SK-N-SH (cell line): ENCODE measurements at regions not wholly inside any gene's neighbourhood (a gene's known extent, or its start where the extent isn't known, plus 50 kb on each side); places are given as distances from the start of the nearest gene placed in this dataset.

Experiments
- CTCF ChIA-PET: fragments of 300-600, 350-600 bp; formaldehyde crosslinking; extraction: SDS; loops from one replicate; lab custom pipeline; 2021; lab: Yijun Ruan, JAX
- POLR2A ChIA-PET: fragments of 350-600 bp; sonication (Branson Sonifier 250); formaldehyde crosslinking; extraction: SDS; loops from one replicate; lab custom pipeline; 2020; ENCODE audit warnings: antibody characterized with exemption, inconsistent platforms; lab: Yijun Ruan, JAX
- DNase-seq: peaks from one replicate; pipeline ENCODE4 v3.0.0; 2012
- H2AFZ ChIP-seq: fragments of 200-600 bp; sonication (generic); 2 replicates; pipeline ENCODE4 v1.8.1; 2016; ENCODE audit warnings: antibody characterized with exemption, mild to moderate bottlenecking, low read depth
- H3F3A ChIP-seq: fragments of 200-600 bp; sonication (generic); replicated peaks from 2 replicates; pipeline ENCODE3; 2016; ENCODE audit warnings: antibody characterized with exemption, mild to moderate bottlenecking; ENCODE audit not compliant: insufficient read depth
- H3K27ac ChIP-seq, 2 experiments: fragments of 200-500 bp in 1 of 2; fragments of 200-600 bp in 1 of 2; sonication (Bioruptor generic) in 1 of 2; sonication (generic), shearing (Covaris generic) in 1 of 2; 2 replicates each; pipeline versions ENCODE4 v1.5.1 to v1.6.1; 2014 to 2016; ENCODE audit warnings: low read depth in 2 of 2, inconsistent platforms in 1 of 2, low read length in 1 of 2, mild to moderate bottlenecking in 1 of 2, mixed read lengths in 1 of 2
- H3K27me3 ChIP-seq: fragments of 200-600 bp; sonication (generic), shearing (Covaris generic); 2 replicates; pipeline ENCODE4 v1.6.1; 2016; ENCODE audit warnings: mixed run types; ENCODE audit not compliant: insufficient read depth
- H3K36me3 ChIP-seq, 2 experiments: fragments of 200-500 bp in 1 of 2; fragments of 200-600 bp in 1 of 2; sonication (Bioruptor generic) in 1 of 2; sonication (generic) in 1 of 2; replicated peaks in 1 of 2; 2 replicates each; pipeline versions ENCODE3 to v1.5.1; 2014 to 2016; ENCODE audit warnings: low read length in 1 of 2, mild to moderate bottlenecking in 1 of 2; ENCODE audit not compliant: insufficient read depth in 2 of 2, control insufficient read depth in 1 of 2
- H3K4me1 ChIP-seq, 2 experiments: fragments of 200-500 bp in 1 of 2; fragments of 200-600 bp in 1 of 2; sonication (Bioruptor generic) in 1 of 2; sonication (generic), shearing (Covaris generic) in 1 of 2; 2 replicates each; pipeline versions ENCODE4 v1.5.1 to v1.6.1; 2014 to 2016; ENCODE audit warnings: low read depth in 1 of 2, low read length in 1 of 2, mixed run types in 1 of 2; ENCODE audit not compliant: insufficient read depth in 2 of 2, control insufficient read depth in 1 of 2
- H3K4me2 ChIP-seq: fragments of 200-600 bp; sonication (generic), shearing (Covaris generic); 2 replicates; pipeline ENCODE4 v1.6.1; 2017; ENCODE audit warnings: mixed run types
- H3K4me3 ChIP-seq, 2 experiments: fragments of 200-500 bp in 1 of 2; fragments of 200-600 bp in 1 of 2; sonication (Bioruptor generic) in 1 of 2; sonication (generic), shearing (Covaris generic) in 1 of 2; 2 replicates each; pipeline versions ENCODE4 v1.5.1 to v1.8.1; 2014 to 2016; ENCODE audit warnings: low read depth in 2 of 2, inconsistent platforms in 1 of 2, low read length in 1 of 2, mild to moderate bottlenecking in 1 of 2, mixed read lengths in 1 of 2, moderate library complexity in 1 of 2
- H3K79me2 ChIP-seq: fragments of 200-600 bp; sonication (generic); 2 replicates; pipeline ENCODE4 v1.8.1; 2017; ENCODE audit warnings: mild to moderate bottlenecking; ENCODE audit not compliant: insufficient read depth
- H3K9ac ChIP-seq: fragments of 200-600 bp; sonication (generic); 2 replicates; pipeline ENCODE4 v1.6.1; 2017; ENCODE audit warnings: mixed run types
- H3K9me2 ChIP-seq: fragments of 200-600 bp; sonication (generic); 2 replicates; pipeline ENCODE4 v1.6.1; 2017; ENCODE audit warnings: mixed run types
- H3K9me3 ChIP-seq: fragments of 200-600 bp; sonication (generic); 2 replicates; pipeline ENCODE4 v1.6.1; 2017; ENCODE audit warnings: mixed run types, mild to moderate bottlenecking, moderate library complexity
- H4K20me1 ChIP-seq: fragments of 200-600 bp; sonication (generic); 2 replicates; pipeline ENCODE4 v1.6.1; 2017; ENCODE audit warnings: mild to moderate bottlenecking, mixed run types; ENCODE audit not compliant: insufficient read depth
- EZH2phosphoT487 ChIP-seq: fragments of 200-600 bp; sonication (generic); IDR thresholded peaks from 2 replicates; pipeline ENCODE4 v1.6.1; 2017; ENCODE audit warnings: low read depth, mixed run types, mild to moderate bottlenecking, antibody characterized with exemption, moderate library complexity, borderline replicate concordance
- GABPA ChIP-seq: IDR thresholded peaks from 2 replicates; pipeline ENCODE4 v1.4.0; 2012; ENCODE audit warnings: low read depth, mild to moderate bottlenecking
- GATA2 ChIP-seq: sonication (generic); formaldehyde crosslinking; IDR thresholded peaks from 2 replicates; pipeline ENCODE4 v1.5.0; 2020; ENCODE audit warnings: mild to moderate bottlenecking, missing genetic modification reagents
- MEF2A ChIP-seq: IDR thresholded peaks from 2 replicates; pipeline ENCODE4 v1.4.0; 2012; ENCODE audit warnings: low read depth, borderline replicate concordance
- NFIC ChIP-seq: IDR thresholded peaks from 2 replicates; pipeline ENCODE4 v1.4.0; 2012; ENCODE audit warnings: borderline replicate concordance
- PBX3 ChIP-seq: IDR thresholded peaks from 2 replicates; pipeline ENCODE4; 2012
- POLR2AphosphoS5 ChIP-seq: IDR thresholded peaks from 2 replicates; pipeline ENCODE4 v1.6.1; 2012; ENCODE audit warnings: low read depth, low read length
- RFX5 ChIP-seq: IDR thresholded peaks from 2 replicates; pipeline ENCODE4 v1.6.1; 2012; ENCODE audit warnings: mild to moderate bottlenecking, improper control_type of control experiment, low read length
- TEAD4 ChIP-seq: IDR thresholded peaks from 2 replicates; pipeline ENCODE4 v1.4.0; 2012; ENCODE audit warnings: mild to moderate bottlenecking, borderline replicate concordance; ENCODE audit not compliant: insufficient read depth
- WGBS: methylation state at CpG from one replicate; pipeline ENCODE4 v1.1.6; 2017; ENCODE audit warnings: low lambda C conversion rate; 5-methylcytosine and 5-hydroxymethylcytosine counted together
- TF ChIP-seq, protein P1 (sequence below): fragments of 150-350 bp; IDR thresholded peaks from 2 replicates; pipeline ENCODE4 v1.6.1; 2017; ENCODE audit warnings: antibody characterized with exemption, low read length, low read depth, borderline replicate concordance

- Histone ChIP-seq H3K9me2 (no peaks in the 10 kb centered on the region), H3K27ac (no peak overlapping the region), H3K36me3 (no peaks in the 10 kb centered on the region), H3K9ac (no peak overlapping the region), H4K20me1 (no peaks in the 10 kb centered on the region), H3K4me2 (no peak overlapping the region), H3K4me1 (no peaks in the 10 kb centered on the region), H3F3A (no peaks in the 10 kb centered on the region), H3K79me2 (no peaks in the 10 kb centered on the region), H2AFZ (no peak overlapping the region), H3K9me3 (no peaks in the 10 kb centered on the region), H3K27me3 (no peaks in the 10 kb centered on the region), H3K4me3 (no peak overlapping the region)
- TF ChIP-seq GATA2 (CRISPR knock-in tag) (no peak), EZH2phosphoT487 (no peak), TEAD4 (no peak), NFIC (no peak), RFX5 (no peak), GABPA (no peak)
- TF ChIP-seq, protein P1, sequence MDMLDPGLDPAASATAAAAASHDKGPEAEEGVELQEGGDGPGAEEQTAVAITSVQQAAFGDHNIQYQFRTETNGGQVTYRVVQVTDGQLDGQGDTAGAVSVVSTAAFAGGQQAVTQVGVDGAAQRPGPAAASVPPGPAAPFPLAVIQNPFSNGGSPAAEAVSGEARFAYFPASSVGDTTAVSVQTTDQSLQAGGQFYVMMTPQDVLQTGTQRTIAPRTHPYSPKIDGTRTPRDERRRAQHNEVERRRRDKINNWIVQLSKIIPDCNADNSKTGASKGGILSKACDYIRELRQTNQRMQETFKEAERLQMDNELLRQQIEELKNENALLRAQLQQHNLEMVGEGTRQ, result no peak
- ChIA-PET POLR2A (no interaction called here), CTCF (no interaction called here)
- DNase-seq, result no peak
- 16% methylated on average over 5 of the region's 5 CpGs for WGBS
Observed at GRCh38 chr12:127650626-127651025, 616.3 kb upstream of the TMEM132C start.

DNA sequence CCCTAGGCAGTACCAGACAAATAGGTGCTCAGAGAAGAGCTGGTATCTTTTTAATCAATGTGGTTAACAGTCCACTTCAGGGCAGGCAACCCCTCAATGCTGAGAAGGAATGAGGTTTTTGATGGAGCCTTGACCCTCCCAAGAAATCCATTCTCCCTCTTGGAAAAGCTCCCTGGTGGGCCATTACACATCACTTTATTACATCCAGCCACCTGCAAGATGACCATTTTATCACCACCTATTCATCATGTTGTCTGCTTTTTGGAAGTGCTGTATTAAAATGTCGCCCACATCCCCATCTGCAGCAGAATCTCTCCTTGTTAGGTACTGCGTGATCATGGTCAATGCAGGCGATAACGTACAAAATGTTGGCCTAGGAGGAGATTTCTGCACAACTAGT lies 614.7 kb upstream of the TMEM132C start:
- Histone ChIP-seq H2AFZ (no peak overlapping the region), H3K9me2 (no peaks in the 10 kb centered on the region), H3K4me2 (no peak overlapping the region), H3K27me3 (no peaks in the 10 kb centered on the region), H3K9ac (no peak overlapping the region), H3K4me1 (no peaks in the 10 kb centered on the region), H3F3A (no peaks in the 10 kb centered on the region), H3K79me2 (no peaks in the 10 kb centered on the region), H4K20me1 (no peaks in the 10 kb centered on the region), H3K36me3 (no peaks in the 10 kb centered on the region), H3K27ac (no peak overlapping the region), H3K9me3 (no peaks in the 10 kb centered on the region), H3K4me3 (no peak overlapping the region)
- no peak for TF ChIP-seq PBX3
- ChIA-PET CTCF (interaction anchor here (2.6 kb wide), 1 partner anchor 25 kb away, joined by 9 read pairs; no protein-coding TSS in a partner anchor), POLR2A (no interaction called here)
- DNase-seq, result no peak
- 31% methylated on average over 4 of the region's 4 CpGs for WGBS

GRCh38 chr12:127654383-127654985 lies 612.5 kb upstream of the TMEM132C start:
- no peak overlapping the region for H3K4me2 ChIP-seq
- H3K79me2 ChIP-seq, result no peaks in the 10 kb centered on the region
- no peak overlapping the region for H3K4me3 ChIP-seq
- no peaks in the 10 kb centered on the region for H3K27me3 ChIP-seq
- no peak for DNase-seq
- H3K4me1 ChIP-seq, result no peaks in the 10 kb centered on the region
- WGBS, result 21% methylated on average over 10 of the region's 10 CpGs
- no peak overlapping the region for H3K9ac ChIP-seq
- no peaks in the 10 kb centered on the region for H3K9me3 ChIP-seq
- ChIA-PET CTCF (no interaction called here), POLR2A (no interaction called here)
- TF ChIP-seq MEF2A (no peak), POLR2AphosphoS5 (no peak)
- no peaks in the 10 kb centered on the region for H3K9me2 ChIP-seq
- no peaks in the 10 kb centered on the region for H4K20me1 ChIP-seq
- H2AFZ ChIP-seq, result no peak overlapping the region
- H3F3A ChIP-seq, result no peaks in the 10 kb centered on the region
- no peaks in the 10 kb centered on the region for H3K36me3 ChIP-seq
- H3K27ac ChIP-seq, result no peak overlapping the region
